ENCODE measurements at regions not wholly inside any gene's neighbourhood (a gene's known extent, or its start where the extent isn't known, plus 50 kb on each side); places are given as distances from the start of the nearest gene placed in this dataset.

DNA sequence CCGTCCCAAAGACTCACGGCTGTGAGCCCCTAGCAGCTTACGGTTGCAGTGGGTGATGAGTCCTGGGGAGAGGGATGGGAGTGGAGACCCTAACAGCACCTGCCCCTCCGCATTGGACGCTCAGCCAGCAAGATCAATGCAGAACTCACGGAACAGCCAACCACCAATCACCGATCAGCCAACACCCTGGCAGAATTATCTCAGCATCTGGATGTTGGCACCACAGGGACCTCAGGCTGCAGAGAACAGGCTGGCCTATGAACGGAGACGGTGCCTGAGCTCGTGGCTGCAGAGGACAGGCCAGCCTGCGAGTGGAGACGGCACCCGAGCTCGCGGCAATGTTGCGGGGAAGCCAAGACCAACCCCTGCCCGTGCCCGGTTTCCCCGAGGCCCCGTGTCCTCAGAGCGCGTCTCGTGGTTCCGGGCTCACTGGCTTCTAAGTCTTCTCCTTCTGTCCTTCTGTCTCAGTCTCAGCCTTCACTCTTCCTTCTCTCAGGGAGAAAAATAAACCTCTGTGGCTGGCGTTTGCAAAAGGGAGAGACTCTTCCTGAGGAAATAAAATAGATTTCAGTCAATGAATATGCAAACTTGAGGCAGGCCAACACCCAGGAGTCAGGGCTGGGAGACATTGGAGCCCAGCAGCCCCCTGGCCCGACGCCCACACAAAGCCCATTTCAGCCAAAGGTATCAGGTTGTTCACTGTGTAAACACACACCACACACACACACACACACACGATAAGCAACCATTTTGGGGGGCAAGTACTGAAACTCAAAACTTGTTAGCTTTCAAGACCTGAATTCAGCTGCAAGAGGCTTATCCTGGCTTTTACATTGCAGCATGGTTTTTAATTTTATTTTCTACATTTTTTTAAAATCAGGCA, 67.8 kb downstream of the SIK1 start:
- Histone ChIP-seq H3K4me1 (ENCODE audit: control insufficient read depth in 1 of 2, insufficient read depth in 2 of 2, low read length in 2 of 2) (peaks cover 0 to 4% of the 10 kb centered on the region in 2 experiments; a peak in 1 of 4 replicates), H3K36me3 (ENCODE audit: control insufficient read depth in 1 of 2, insufficient read depth in 2 of 2, low read length in 2 of 2) (no peaks in the 10 kb centered on the region), H3K27ac (ENCODE audit: low read depth, low read length) (no peak overlapping the region), H2AFZ (ENCODE audit: low read depth, low read length, poor library complexity, severe bottlenecking) (no peak overlapping the region), H3K4me2 (ENCODE audit: low read length) (no peak overlapping the region), H3K79me2 (ENCODE audit: insufficient read depth, low read length) (no peaks in the 10 kb centered on the region), H3K27me3 (ENCODE audit: insufficient read depth, low read length) (no peaks in the 10 kb centered on the region), H4K20me1 (ENCODE audit: insufficient read depth) (no peaks in the 10 kb centered on the region), H3K9ac (ENCODE audit: low read length) (no peak overlapping the region), H3K4me3 (replicated peaks in 1 of 2; ENCODE audit: low read depth in 1 of 2, low read length in 2 of 2) (no peak overlapping the region), H3K9me3 (ENCODE audit: control insufficient read depth in 1 of 2, insufficient read depth in 1 of 2, low read depth in 1 of 2, low read length in 2 of 2) (no peaks in the 10 kb centered on the region), H3K9me2 (ENCODE audit: insufficient read depth) (no peaks in the 10 kb centered on the region)
- POLR2A ChIA-PET = no interaction called here
- TF ChIP-seq FOSL1 (IDR thresholded peaks at IDR 0.05; ENCODE audit: low read depth) (no peak), CEBPB (IDR thresholded peaks at IDR 0.05; ENCODE audit: low read depth) (no peak), EZH2phosphoT487 (IDR thresholded peaks at IDR 0.05; ENCODE audit: borderline replicate concordance) (no peak), CBX3 (IDR thresholded peaks at IDR 0.05; ENCODE audit: low read depth) (no peak), RAD21 (IDR thresholded peaks at IDR 0.05; ENCODE audit: low read depth) (no peak), EZH2 (IDR thresholded peaks at IDR 0.05) (no peak), TCF7L2 (IDR thresholded peaks at IDR 0.05; ENCODE audit: borderline replicate concordance, extremely low read depth, insufficient read depth, insufficient read length) (no peak), SIN3A (IDR thresholded peaks at IDR 0.05; ENCODE audit: low read depth) (no peak), POLR2A (IDR thresholded peaks at IDR 0.05; ENCODE audit: borderline replicate concordance, extremely low read depth, insufficient read depth, insufficient read length) (no peak), ELF1 (IDR thresholded peaks at IDR 0.05; ENCODE audit: borderline replicate concordance, low read depth) (no peak)
- TF ChIP-seq, protein P1, sequence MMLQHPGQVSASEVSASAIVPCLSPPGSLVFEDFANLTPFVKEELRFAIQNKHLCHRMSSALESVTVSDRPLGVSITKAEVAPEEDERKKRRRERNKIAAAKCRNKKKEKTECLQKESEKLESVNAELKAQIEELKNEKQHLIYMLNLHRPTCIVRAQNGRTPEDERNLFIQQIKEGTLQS (IDR thresholded peaks at IDR 0.05) = no peak
- TF ChIP-seq, protein P2, sequence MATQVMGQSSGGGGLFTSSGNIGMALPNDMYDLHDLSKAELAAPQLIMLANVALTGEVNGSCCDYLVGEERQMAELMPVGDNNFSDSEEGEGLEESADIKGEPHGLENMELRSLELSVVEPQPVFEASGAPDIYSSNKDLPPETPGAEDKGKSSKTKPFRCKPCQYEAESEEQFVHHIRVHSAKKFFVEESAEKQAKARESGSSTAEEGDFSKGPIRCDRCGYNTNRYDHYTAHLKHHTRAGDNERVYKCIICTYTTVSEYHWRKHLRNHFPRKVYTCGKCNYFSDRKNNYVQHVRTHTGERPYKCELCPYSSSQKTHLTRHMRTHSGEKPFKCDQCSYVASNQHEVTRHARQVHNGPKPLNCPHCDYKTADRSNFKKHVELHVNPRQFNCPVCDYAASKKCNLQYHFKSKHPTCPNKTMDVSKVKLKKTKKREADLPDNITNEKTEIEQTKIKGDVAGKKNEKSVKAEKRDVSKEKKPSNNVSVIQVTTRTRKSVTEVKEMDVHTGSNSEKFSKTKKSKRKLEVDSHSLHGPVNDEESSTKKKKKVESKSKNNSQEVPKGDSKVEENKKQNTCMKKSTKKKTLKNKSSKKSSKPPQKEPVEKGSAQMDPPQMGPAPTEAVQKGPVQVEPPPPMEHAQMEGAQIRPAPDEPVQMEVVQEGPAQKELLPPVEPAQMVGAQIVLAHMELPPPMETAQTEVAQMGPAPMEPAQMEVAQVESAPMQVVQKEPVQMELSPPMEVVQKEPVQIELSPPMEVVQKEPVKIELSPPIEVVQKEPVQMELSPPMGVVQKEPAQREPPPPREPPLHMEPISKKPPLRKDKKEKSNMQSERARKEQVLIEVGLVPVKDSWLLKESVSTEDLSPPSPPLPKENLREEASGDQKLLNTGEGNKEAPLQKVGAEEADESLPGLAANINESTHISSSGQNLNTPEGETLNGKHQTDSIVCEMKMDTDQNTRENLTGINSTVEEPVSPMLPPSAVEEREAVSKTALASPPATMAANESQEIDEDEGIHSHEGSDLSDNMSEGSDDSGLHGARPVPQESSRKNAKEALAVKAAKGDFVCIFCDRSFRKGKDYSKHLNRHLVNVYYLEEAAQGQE (IDR thresholded peaks at IDR 0.05; ENCODE audit: low read depth) = no peak
- TF ChIP-seq, protein P3, sequence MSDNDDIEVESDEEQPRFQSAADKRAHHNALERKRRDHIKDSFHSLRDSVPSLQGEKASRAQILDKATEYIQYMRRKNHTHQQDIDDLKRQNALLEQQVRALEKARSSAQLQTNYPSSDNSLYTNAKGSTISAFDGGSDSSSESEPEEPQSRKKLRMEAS (IDR thresholded peaks at IDR 0.05) = no peak
- no TSS peak for BruUV-seq (replicated peaks)
- CTCF ChIA-PET = no interaction called here
- RAD21 ChIA-PET (ENCODE audit: low non-redundant PET in 1 of 2, low total read pairs in 2 of 2, uncharacterized antibody in 2 of 2, unreplicated experiment in 2 of 2) = no interaction called here
- DNase-seq (ENCODE audit: low read depth, low spot score) (no peak), ATAC-seq (no peak)
- intact Hi-C loops (cut with micrococcal nuclease) = no loop called here

Data from HCT116 (cell line).